ENCODE measurements at regions not wholly inside any gene's neighbourhood (a gene's known extent, or its start where the extent isn't known, plus 50 kb on each side); places are given as distances from the start of the nearest gene placed in this dataset.

- H3K4me3 Mint-ChIP-seq: no peak overlapping the region
- H3K79me2 ChIP-seq (ENCODE audit: insufficient read depth, low read length): no peaks in the 10 kb centered on the region
- no CpG with 5 or more reads among the region's 2 CpGs for WGBS (ENCODE audit: extremely low coverage, insufficient read length, low lambda C conversion rate)
Measured at GRCh38 chr3:157961665-157962064, 144.6 kb downstream of the SHOX2 start.

More at GRCh38 chr3:157961665-157962064, 144.6 kb downstream of the SHOX2 start:
- Histone ChIP-seq H4K91ac (ENCODE audit: insufficient read length, low read depth, low read length) (no peak overlapping the region), H2BK20ac (ENCODE audit: low read depth, low read length, poor library complexity, severe bottlenecking) (no peak overlapping the region), H3K27me3 (ENCODE audit: insufficient read depth, low read length) (no peaks in the 10 kb centered on the region), H3K79me1 (ENCODE audit: insufficient read depth, low read depth, low read length, poor library complexity, severe bottlenecking) (no peaks in the 10 kb centered on the region), H3K56ac (ENCODE audit: insufficient read length, low read depth, low read length) (no peak overlapping the region), H3K23ac (ENCODE audit: insufficient read length, low read depth, low read length) (no peak overlapping the region), H3K4me2 (ENCODE audit: insufficient read depth, insufficient read length, low read length) (no peak overlapping the region), H4K8ac (replicated peaks; ENCODE audit: insufficient read length, low read depth, low read length) (no peak overlapping the region), H3K23me2 (ENCODE audit: insufficient read length, low read depth, low read length, poor library complexity, severe bottlenecking) (no peaks in the 10 kb centered on the region), H2AFZ (ENCODE audit: low read length) (no peak overlapping the region), H4K5ac (ENCODE audit: insufficient read length, low read depth, low read length) (no peak overlapping the region), H3K4ac (ENCODE audit: low read depth, low read length) (no peak overlapping the region), H2BK15ac (ENCODE audit: low read depth, low read length) (no peak overlapping the region), H2BK12ac (ENCODE audit: insufficient read length, low read depth, low read length) (no peak overlapping the region), H2AK5ac (ENCODE audit: insufficient read length, low read length) (no peak overlapping the region), H3K4me1 (ENCODE audit: insufficient read depth, low read length) (no peaks in the 10 kb centered on the region), H3K27ac (ENCODE audit: insufficient read length, low read depth, low read length) (no peak overlapping the region), H4K20me1 (ENCODE audit: control insufficient read depth, insufficient read depth, insufficient read length) (no peaks in the 10 kb centered on the region), H2BK120ac (ENCODE audit: low read depth, low read length, poor library complexity, severe bottlenecking) (no peak overlapping the region), H3K18ac (ENCODE audit: insufficient read length, low read depth, low read length) (no peak overlapping the region), H3K9ac (ENCODE audit: extremely low read depth, insufficient read length, low read length) (no peak overlapping the region), H3K9me3 (ENCODE audit: control insufficient read depth, low read depth, low read length) (no peaks in the 10 kb centered on the region), H3T11ph (ENCODE audit: low read length) (no peak overlapping the region), H2BK5ac (ENCODE audit: insufficient read length, low read length) (no peak overlapping the region), H3K14ac (ENCODE audit: insufficient read depth, low read length) (no peak overlapping the region)
- TF ChIP-seq CTCF (conservative IDR thresholded peaks at IDR 0.05): no peak
- Mint-ChIP-seq H3K27me3 (ENCODE audit: low read depth) (no peaks in the 10 kb centered on the region), H3K9me3 (no peaks in the 10 kb centered on the region), H3K27ac (no peak overlapping the region), H3K36me3 (ENCODE audit: insufficient read depth in 1 of 3, low read depth in 3 of 3) (no peaks in the 10 kb centered on the region), H3K4me1 (peaks cover 5 to 10% of the 10 kb centered on the region in 2 experiments)
- no peak for DNase-seq

Measured in H9 (cell line).